GM12878 (cell line): ENCODE measurements at regions not wholly inside any gene's neighbourhood (a gene's known extent, or its start where the extent isn't known, plus 50 kb on each side); places are given as distances from the start of the nearest gene placed in this dataset.

ENCODE experiments used
- CHD4 ChIP-seq: fragments of 200-600 bp; sonication (generic); IDR thresholded peaks from 2 replicates; pipeline ENCODE4 v1.6.1; 2016; ENCODE audit warnings: mild to moderate bottlenecking
- TF ChIP-seq, protein P1 (sequence below): fragments of 150-350 bp; IDR thresholded peaks from 2 replicates; pipeline ENCODE4 v1.6.1; 2016; ENCODE audit warnings: low read depth, low read length

- TF ChIP-seq, protein P1, sequence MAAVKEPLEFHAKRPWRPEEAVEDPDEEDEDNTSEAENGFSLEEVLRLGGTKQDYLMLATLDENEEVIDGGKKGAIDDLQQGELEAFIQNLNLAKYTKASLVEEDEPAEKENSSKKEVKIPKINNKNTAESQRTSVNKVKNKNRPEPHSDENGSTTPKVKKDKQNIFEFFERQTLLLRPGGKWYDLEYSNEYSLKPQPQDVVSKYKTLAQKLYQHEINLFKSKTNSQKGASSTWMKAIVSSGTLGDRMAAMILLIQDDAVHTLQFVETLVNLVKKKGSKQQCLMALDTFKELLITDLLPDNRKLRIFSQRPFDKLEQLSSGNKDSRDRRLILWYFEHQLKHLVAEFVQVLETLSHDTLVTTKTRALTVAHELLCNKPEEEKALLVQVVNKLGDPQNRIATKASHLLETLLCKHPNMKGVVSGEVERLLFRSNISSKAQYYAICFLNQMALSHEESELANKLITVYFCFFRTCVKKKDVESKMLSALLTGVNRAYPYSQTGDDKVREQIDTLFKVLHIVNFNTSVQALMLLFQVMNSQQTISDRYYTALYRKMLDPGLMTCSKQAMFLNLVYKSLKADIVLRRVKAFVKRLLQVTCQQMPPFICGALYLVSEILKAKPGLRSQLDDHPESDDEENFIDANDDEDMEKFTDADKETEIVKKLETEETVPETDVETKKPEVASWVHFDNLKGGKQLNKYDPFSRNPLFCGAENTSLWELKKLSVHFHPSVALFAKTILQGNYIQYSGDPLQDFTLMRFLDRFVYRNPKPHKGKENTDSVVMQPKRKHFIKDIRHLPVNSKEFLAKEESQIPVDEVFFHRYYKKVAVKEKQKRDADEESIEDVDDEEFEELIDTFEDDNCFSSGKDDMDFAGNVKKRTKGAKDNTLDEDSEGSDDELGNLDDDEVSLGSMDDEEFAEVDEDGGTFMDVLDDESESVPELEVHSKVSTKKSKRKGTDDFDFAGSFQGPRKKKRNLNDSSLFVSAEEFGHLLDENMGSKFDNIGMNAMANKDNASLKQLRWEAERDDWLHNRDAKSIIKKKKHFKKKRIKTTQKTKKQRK: no peak
- TF ChIP-seq CHD4: no peak
These were observed 414.8 kb downstream of the HRH4 start for GRCh38 chr18:24875286-24875685.
